ENCODE measurements at regions not wholly inside any gene's neighbourhood (a gene's known extent, or its start where the extent isn't known, plus 50 kb on each side); places are given as distances from the start of the nearest gene placed in this dataset.

DNA sequence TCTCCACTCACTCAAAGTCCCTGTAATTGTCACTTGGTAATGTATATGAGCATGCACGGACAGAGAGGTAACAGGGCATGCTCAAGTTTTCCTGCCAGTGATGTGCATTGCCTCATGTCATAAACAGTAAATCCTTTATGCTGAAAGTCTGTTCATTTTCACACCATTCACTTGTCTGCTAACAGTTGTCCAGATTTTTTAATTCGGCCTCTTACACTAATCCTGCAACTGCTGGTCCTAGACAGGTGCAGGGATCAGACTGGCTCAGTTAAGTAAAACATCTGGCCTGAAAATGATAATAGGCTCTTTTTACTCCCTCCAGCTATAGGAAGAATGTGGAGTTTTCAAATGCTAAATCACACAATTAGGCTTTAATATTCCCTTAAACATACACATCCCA is 185.4 kb upstream of the VGLL2 start:
- TF ChIP-seq SIN3A (IDR thresholded peaks at IDR 0.05; ENCODE audit: low read depth, low read length) = no peak
- TF ChIP-seq, protein P1, sequence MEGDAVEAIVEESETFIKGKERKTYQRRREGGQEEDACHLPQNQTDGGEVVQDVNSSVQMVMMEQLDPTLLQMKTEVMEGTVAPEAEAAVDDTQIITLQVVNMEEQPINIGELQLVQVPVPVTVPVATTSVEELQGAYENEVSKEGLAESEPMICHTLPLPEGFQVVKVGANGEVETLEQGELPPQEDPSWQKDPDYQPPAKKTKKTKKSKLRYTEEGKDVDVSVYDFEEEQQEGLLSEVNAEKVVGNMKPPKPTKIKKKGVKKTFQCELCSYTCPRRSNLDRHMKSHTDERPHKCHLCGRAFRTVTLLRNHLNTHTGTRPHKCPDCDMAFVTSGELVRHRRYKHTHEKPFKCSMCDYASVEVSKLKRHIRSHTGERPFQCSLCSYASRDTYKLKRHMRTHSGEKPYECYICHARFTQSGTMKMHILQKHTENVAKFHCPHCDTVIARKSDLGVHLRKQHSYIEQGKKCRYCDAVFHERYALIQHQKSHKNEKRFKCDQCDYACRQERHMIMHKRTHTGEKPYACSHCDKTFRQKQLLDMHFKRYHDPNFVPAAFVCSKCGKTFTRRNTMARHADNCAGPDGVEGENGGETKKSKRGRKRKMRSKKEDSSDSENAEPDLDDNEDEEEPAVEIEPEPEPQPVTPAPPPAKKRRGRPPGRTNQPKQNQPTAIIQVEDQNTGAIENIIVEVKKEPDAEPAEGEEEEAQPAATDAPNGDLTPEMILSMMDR (IDR thresholded peaks at IDR 0.05 in 2 of 3, conservative IDR thresholded peaks at IDR 0.05 in 1 of 3; ENCODE audit: control insufficient read depth in 2 of 3, extremely low read depth in 1 of 3, insufficient read depth in 1 of 3, low read depth in 3 of 3, low read length in 3 of 3) = no peak
- TF ChIP-seq ZZZ3 (IDR thresholded peaks at IDR 0.05; ENCODE audit: control insufficient read depth, insufficient read length, low read depth) = no peak
- TF ChIP-seq FOS (IDR thresholded peaks at IDR 0.05; ENCODE audit: borderline replicate concordance, extremely low read depth, insufficient read length) = no peak
- TF ChIP-seq EZH2 (IDR thresholded peaks at IDR 0.05; ENCODE audit: borderline replicate concordance, control insufficient read depth, low read depth, low read length) = no peak
- no peak for TF ChIP-seq SMC3 (IDR thresholded peaks at IDR 0.05; ENCODE audit: borderline replicate concordance, low read length)
- TF ChIP-seq, protein P2, sequence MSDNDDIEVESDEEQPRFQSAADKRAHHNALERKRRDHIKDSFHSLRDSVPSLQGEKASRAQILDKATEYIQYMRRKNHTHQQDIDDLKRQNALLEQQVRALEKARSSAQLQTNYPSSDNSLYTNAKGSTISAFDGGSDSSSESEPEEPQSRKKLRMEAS (IDR thresholded peaks at IDR 0.05; ENCODE audit: low read depth, low read length) = no peak
- no peak for TF ChIP-seq EP300 (IDR thresholded peaks at IDR 0.05; ENCODE audit: borderline replicate concordance in 1 of 2, control insufficient read depth in 1 of 2, low read depth in 2 of 2, low read length in 2 of 2)
